DND-41 (cell line): ENCODE measurements at regions not wholly inside any gene's neighbourhood (a gene's known extent, or its start where the extent isn't known, plus 50 kb on each side); places are given as distances from the start of the nearest gene placed in this dataset.

Source experiments
- EZH2 ChIP-seq: IDR thresholded peaks from 3 replicates; pipeline ENCODE4 v1.6.1; 2012; ENCODE audit warnings: borderline replicate concordance, low read depth, mild to moderate bottlenecking, moderate library complexity, low read length, inconsistent platforms; ENCODE audit not compliant: severe bottlenecking
- TF ChIP-seq, protein P1 (sequence below): IDR thresholded peaks from 2 replicates; pipeline ENCODE4 v1.5.1; 2012; ENCODE audit warnings: borderline replicate concordance, low read length, moderate library complexity, mild to moderate bottlenecking; ENCODE audit not compliant: poor library complexity, severe bottlenecking; ENCODE audit errors: extremely low read depth

- TF ChIP-seq, protein P1, sequence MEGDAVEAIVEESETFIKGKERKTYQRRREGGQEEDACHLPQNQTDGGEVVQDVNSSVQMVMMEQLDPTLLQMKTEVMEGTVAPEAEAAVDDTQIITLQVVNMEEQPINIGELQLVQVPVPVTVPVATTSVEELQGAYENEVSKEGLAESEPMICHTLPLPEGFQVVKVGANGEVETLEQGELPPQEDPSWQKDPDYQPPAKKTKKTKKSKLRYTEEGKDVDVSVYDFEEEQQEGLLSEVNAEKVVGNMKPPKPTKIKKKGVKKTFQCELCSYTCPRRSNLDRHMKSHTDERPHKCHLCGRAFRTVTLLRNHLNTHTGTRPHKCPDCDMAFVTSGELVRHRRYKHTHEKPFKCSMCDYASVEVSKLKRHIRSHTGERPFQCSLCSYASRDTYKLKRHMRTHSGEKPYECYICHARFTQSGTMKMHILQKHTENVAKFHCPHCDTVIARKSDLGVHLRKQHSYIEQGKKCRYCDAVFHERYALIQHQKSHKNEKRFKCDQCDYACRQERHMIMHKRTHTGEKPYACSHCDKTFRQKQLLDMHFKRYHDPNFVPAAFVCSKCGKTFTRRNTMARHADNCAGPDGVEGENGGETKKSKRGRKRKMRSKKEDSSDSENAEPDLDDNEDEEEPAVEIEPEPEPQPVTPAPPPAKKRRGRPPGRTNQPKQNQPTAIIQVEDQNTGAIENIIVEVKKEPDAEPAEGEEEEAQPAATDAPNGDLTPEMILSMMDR: peak; percentile 86
- no peak for TF ChIP-seq EZH2
Measured at GRCh38 chr14:105944632-105945610, 418.5 kb downstream of the TMEM121 start.
